GM21515 (cell line): ENCODE measurements at regions not wholly inside any gene's neighbourhood (a gene's known extent, or its start where the extent isn't known, plus 50 kb on each side); places are given as distances from the start of the nearest gene placed in this dataset.
"Not testable (repeated sequence)": the region's sequence is repeated elsewhere in the genome, so short reads cannot be mapped to it uniquely, and the experiment has no call there.

ENCODE experiments used
- ATAC-seq: cut with Tn5 transposase; IDR thresholded peaks from one replicate; pipeline ENCODE4 v1.9.1; 2021; ENCODE audit not compliant: unreplicated experiment

GRCh38 chr2:185628985-185629384 is 109.6 kb upstream of the FSIP2 start:
- ATAC-seq = no peak

GRCh38 chr2:185633621-185634020 is 105.0 kb upstream of the FSIP2 start:
- ATAC-seq = no peak

- ATAC-seq = no peak
Measured at GRCh38 chr2:185638771-185639170, 99.8 kb upstream of the FSIP2 start.

- ATAC-seq = no peak
Measured at GRCh38 chr2:185640588-185640987, 98.0 kb upstream of the FSIP2 start.

GRCh38 chr2:185643434-185643833 is 95.2 kb upstream of the FSIP2 start:
- no peak for ATAC-seq

GRCh38 chr2:185644828-185645227 is 93.8 kb upstream of the FSIP2 start:
- no peak for ATAC-seq

GRCh38 chr2:185645529-185645928 is 93.1 kb upstream of the FSIP2 start:
- no peak for ATAC-seq

GRCh38 chr2:185658750-185659149 is 79.9 kb upstream of the FSIP2 start:
- ATAC-seq = no peak

- no peak for ATAC-seq
Measured at GRCh38 chr2:185663811-185664210, 74.8 kb upstream of the FSIP2 start.

- no peak for ATAC-seq
Measured at GRCh38 chr2:185664384-185664783, 74.2 kb upstream of the FSIP2 start.

GRCh38 chr2:185665251-185665814 is 73.3 kb upstream of the FSIP2 start:
- no peak for ATAC-seq

GRCh38 chr2:185667452-185667851 is 71.2 kb upstream of the FSIP2 start:
- ATAC-seq = no peak

- no peak for ATAC-seq
Measured at GRCh38 chr2:185668710-185669109, 69.9 kb upstream of the FSIP2 start.

- ATAC-seq = no peak
Measured at GRCh38 chr2:185674232-185674631, 64.4 kb upstream of the FSIP2 start.

GRCh38 chr2:185676316-185676715 is 62.3 kb upstream of the FSIP2 start:
- ATAC-seq = no peak

GRCh38 chr2:185687001-185687400 is 51.6 kb upstream of the FSIP2 start:
- ATAC-seq = not testable (repeated sequence)

- no peak for ATAC-seq
Measured at GRCh38 chr2:185687967-185688366, 50.6 kb upstream of the FSIP2 start.
